A172 (cell line): ENCODE measurements at regions not wholly inside any gene's neighbourhood (a gene's known extent, or its start where the extent isn't known, plus 50 kb on each side); places are given as distances from the start of the nearest gene placed in this dataset.
"Not testable (repeated sequence)": the region's sequence is repeated elsewhere in the genome, so short reads cannot be mapped to it uniquely, and the experiment has no call there.

Experiments
- DNase-seq: peaks from one replicate; pipeline ENCODE4 v3.0.0-alpha.2; 2015; ENCODE audit warnings: low spot score

DNA sequence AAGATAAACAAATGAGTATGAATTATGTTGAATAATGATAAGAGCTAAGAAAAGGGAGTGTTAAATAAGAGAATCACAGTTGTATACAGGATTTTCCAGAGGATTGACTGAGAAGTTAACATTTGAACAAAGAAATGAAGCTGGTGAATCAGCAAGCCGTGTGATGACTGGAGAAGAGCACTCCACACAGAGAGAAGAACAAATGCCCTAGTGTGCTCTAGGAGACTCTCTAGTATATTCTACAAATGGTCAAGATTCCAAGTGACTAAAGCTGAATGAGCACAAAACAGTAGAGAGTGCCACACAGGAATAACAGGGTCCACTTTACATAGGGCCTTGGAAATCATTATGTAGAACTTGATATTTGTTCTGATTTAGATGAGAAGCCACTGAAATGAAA, 587.1 kb upstream of the ATXN7L3B start:
- DNase-seq, result no peak

- no peak for DNase-seq
These were observed 585.5 kb upstream of the ATXN7L3B start for GRCh38 chr12:73951956-73952703.

DNA sequence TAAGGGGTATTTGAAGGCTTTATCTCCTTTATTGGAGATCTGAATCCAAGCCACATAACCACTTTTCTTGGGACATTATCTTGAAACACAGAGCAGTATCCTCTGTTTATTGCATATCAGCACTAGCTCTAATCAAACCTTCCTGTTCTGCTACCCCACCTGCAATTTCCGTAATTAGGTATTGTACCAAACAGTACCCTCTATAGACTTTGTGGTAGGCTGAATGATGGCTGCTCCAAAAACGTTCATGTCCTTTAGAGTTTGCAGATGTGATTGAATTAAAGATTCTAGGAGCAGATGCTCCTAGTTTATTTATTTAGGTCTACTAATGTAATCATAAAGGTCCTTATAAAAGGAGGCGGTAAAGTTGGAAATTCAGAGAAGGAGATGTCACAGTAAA, 573.0 kb upstream of the ATXN7L3B start:
- no peak for DNase-seq

GRCh38 chr12:73973486-73973885, 564.1 kb upstream of the ATXN7L3B start:
- no peak for DNase-seq

DNA sequence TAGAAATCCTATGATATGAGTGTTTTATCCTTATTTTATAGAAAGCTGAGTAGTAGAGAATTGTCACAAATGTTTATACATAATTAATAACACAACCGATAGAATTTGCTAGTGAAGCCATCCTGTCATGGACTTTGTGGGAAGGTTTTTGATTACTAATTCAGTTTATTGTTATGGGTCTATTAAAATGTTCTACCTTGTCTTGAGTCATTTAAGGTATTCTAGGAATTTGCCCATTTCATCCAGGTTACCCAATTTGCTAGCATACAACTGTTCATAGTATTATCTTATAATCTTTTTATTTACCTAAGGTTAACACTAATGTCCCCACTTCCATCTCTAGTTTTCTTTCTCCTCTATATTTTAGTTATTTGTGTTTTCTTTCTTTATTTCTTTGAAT, 553.1 kb upstream of the ATXN7L3B start:
- no peak for DNase-seq

- no peak for DNase-seq
These were observed 546.5 kb upstream of the ATXN7L3B start for GRCh38 chr12:73991138-73991537.

GRCh38 chr12:73998894-73999293, 538.7 kb upstream of the ATXN7L3B start:
- no peak for DNase-seq

DNA sequence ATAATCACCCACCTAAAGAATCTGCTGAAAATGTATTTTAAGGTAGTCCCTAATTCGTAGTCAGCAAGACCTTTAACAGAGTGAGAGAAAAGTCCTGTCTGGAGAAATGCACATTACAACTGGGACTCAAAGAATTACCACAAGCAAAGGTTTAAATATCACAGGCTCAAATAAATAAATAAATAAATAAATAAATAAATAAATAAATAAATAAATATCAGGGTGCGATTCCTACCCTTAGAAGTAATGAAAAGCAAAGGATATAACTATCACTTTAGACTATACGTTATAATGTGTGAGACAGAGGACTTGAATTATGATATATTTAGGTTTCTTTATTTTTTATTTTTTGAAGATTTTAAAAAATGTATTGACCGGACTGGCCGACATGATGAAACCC, 522.5 kb upstream of the ATXN7L3B start:
- no peak for DNase-seq

DNA sequence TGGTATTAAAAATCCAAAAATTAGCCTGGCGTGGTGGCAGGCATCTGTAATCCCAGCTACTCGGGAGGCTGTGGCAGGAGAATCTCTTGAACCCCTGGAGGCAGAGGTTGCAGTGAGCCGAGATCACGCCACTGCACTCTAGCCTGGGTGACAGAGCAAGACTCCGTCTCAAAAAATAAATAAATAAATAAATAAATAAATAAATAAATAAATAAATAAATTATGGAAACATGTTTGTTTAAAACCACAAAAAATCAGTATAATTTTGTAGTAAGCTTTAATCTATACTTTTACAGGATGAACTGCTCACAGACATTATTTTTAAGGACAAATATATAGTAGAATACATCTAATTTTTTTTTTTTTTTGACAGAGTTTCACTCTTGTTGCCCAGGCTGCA, 521.3 kb upstream of the ATXN7L3B start:
- not testable (repeated sequence) for DNase-seq

DNA sequence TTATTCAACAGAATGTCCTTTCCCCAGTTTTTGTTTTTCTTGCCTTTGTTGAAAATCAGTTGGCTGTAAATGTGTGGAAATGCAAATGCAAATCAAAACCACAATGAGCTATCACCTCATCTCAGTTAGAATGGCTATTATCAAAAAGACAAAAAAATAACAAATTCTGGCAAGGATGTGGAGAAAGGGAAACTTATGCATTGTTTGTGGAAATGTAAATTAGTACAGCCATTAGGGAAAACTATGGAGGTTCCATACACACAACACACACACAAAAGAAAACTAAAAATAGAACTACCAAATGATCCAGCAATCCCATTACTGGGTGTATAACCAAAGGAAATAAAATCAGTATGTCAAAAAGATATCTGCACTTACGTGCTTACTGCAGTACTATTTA, 518.8 kb upstream of the ATXN7L3B start:
- DNase-seq, result no peak

- peak; percentile 77 for DNase-seq
These were observed 515.7 kb upstream of the ATXN7L3B start for GRCh38 chr12:74021937-74022336.

GRCh38 chr12:74031045-74031444, 506.6 kb upstream of the ATXN7L3B start:
- no peak for DNase-seq

GRCh38 chr12:74033531-74033930, 504.1 kb upstream of the ATXN7L3B start:
- DNase-seq, result no peak

DNA sequence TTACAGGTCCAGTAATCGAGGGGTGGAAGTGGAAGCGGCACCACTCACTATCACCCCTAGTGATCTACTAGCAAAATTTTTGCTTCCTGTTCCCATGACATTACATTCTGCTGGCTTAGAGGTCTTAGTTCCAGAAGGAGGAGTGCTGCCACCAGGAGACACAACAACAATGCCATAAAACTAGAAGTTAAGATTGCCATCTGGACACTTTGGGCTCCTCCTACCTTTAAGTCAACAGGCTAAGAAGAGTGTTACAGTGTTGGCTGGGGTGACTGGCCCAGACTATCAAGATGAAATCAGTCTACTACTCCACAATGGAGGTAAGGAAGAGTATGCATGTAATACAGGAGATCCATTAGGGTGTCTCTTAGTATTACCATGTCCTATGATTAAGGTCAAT, 498.5 kb upstream of the ATXN7L3B start:
- not testable (repeated sequence) for DNase-seq

DNA sequence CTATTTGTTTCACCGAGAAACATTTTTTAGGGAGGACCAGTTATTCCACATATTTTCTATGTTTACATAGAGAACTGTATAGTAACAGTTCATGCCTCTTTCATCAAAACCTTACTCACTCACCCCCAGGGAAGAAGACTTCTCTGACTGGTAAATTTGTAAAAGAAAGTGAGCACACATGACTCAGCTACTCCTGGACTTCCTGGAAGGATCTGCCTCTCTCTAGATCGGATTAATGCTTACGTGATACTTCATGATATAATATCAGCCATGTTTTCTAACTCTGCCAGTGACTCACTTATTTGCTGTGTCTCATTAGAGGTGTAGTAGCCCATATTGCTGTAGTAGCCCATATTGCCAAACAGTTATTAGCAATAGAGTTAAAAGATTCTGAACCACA, 494.3 kb upstream of the ATXN7L3B start:
- peak; percentile 89 for DNase-seq

GRCh38 chr12:74049348-74049747, 488.3 kb upstream of the ATXN7L3B start:
- no peak for DNase-seq

DNA sequence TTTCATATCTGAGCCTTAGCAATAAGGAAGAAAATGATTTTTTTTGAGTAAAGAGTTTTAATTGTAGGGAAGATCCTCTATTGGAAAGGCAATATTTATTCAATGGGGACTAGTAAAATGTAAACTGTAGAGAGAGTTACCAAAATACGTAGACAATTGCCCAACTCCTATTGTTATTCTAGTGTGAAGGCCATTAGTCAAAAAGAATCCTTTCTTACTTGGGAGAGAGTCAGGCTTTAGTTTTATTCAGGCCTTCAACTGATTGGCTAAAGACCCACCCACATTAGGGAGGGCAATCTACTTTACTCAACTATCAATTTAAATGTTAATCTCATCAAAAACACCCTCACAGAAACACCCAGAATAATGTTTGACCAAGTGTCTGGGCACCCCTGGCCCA, 485.8 kb upstream of the ATXN7L3B start:
- no peak for DNase-seq

DNA sequence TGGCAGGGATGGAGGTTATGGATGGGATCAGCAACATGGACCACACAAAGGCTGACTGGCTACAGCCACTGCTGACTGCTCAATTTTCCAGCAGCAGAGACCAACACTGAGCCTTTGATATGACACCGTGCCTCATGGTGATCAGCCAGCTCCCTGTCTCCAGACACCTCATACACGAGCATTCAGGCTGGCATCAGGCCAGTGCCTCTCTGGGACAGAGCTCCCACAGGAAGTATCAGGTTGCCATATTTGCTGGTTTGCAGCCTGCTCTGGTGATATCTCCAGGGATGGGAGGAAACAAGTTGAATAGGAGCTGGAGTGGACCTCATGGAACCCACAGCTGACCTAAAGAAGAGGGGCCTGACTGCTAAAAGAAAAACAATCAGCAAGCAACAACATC, 471.2 kb upstream of the ATXN7L3B start:
- DNase-seq, result no peak

DNA sequence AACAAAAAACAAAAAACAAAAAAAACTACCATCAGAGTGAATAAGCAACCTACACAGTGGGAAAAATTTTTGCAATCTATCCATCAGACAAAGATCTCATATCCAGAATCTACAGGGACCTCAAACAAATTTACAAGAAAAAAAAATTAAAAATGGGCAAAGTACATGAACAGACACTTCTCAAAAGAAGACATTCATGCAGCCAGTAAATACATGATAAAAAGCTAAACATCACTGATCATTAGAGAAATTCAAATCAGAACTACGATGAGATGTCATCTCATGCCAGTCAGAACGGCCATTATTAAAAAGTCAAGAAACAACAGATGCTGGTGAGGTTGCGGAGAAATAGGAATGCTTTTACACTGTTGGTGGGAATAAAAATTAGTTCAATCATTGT, 466.5 kb upstream of the ATXN7L3B start:
- no peak for DNase-seq

- no peak for DNase-seq
These were observed 460.7 kb upstream of the ATXN7L3B start for GRCh38 chr12:74076918-74077317.

DNA sequence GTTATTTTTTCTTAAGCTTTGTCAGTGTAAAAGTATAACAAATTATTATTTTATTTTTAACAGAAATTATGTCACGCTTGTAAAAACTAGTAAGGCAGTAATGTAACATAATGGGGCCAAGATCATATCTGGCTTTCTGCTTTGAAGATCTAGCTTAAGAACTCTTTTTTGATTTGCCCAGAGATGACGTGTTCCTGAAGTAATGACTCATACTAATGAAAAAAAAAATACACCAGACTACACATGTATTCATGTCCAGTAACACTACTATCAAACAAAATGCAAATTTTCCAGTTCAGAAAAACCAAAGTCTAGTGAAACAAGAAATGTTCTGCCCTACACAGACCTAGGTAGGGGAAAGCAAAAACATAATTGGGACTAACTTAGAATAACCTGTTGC, 432.2 kb upstream of the ATXN7L3B start:
- DNase-seq, result peak; percentile 41

GRCh38 chr12:74108729-74109128, 428.9 kb upstream of the ATXN7L3B start:
- no peak for DNase-seq

DNA sequence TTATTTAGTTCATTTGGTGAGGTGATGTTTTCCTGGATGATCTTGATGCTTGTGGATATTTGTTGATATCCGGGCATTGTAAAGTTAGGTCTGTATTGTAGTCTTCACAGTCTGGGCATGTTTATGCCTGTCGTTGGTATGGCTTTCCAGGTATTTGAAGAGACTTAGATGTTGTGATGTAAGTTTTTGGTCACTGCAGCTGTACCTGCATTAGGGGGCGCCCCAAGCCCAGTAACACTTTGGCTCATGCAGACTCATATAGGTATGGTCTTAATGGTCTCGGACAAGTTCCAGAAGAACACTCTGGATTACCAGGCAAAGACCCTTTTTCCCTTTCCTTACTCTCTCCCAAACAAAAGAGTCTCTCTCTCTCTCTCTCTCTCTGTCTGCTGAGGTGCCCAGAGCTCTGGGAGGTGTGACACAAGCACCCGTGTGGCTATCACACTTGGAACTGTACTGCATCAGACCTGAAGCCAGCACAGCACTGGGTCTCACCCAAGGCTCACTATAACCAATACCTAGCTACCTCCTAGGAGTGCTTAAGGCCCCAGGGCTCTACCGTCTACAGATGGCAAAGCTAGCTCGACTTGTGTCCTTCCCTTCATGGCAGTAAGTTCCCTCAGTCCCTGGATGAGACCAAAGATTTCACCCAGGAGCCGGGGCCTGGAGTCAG, 425.8 kb upstream of the ATXN7L3B start:
- DNase-seq, result peak; percentile 20
